ENCODE measurements at regions not wholly inside any gene's neighbourhood (a gene's known extent, or its start where the extent isn't known, plus 50 kb on each side); places are given as distances from the start of the nearest gene placed in this dataset.

GRCh38 chr5:101585366-101585765 is 682.3 kb upstream of the ST8SIA4 start:
- TF ChIP-seq TCF4 (CRISPR knock-in tag; IDR thresholded peaks at IDR 0.05; ENCODE audit: borderline replicate concordance): no peak
- TF ChIP-seq CSDC2 (CRISPR knock-in tag; IDR thresholded peaks at IDR 0.05): no peak
- TF ChIP-seq ZNF70 (CRISPR knock-in tag; IDR thresholded peaks at IDR 0.05): no peak
- no peak for TF ChIP-seq TSHZ2 (CRISPR knock-in tag; IDR thresholded peaks at IDR 0.05)
- TF ChIP-seq TOX (CRISPR knock-in tag; IDR thresholded peaks at IDR 0.05; ENCODE audit: borderline replicate concordance): no peak
- TF ChIP-seq RARB (CRISPR knock-in tag; IDR thresholded peaks at IDR 0.05): no peak
- TF ChIP-seq ISL1 (CRISPR knock-in tag; IDR thresholded peaks at IDR 0.05): no peak
- no peak for TF ChIP-seq ZNF8 (CRISPR knock-in tag; IDR thresholded peaks at IDR 0.05)
- no peak for TF ChIP-seq PPARA (CRISPR knock-in tag; IDR thresholded peaks at IDR 0.05; ENCODE audit: borderline replicate concordance)
- no peak for TF ChIP-seq GLIS3 (CRISPR knock-in tag; IDR thresholded peaks at IDR 0.05)
- TF ChIP-seq ESRRG (CRISPR knock-in tag; IDR thresholded peaks at IDR 0.05): no peak
- no peak for TF ChIP-seq POU6F1 (CRISPR knock-in tag; IDR thresholded peaks at IDR 0.05; ENCODE audit: borderline replicate concordance, low read depth)

GRCh38 chr5:101580591-101580990 is 677.5 kb upstream of the ST8SIA4 start:
- no peak for TF ChIP-seq CSRNP3 (CRISPR knock-in tag; IDR thresholded peaks at IDR 0.05)
- TF ChIP-seq TOX (CRISPR knock-in tag; IDR thresholded peaks at IDR 0.05; ENCODE audit: borderline replicate concordance): no peak
- TF ChIP-seq ZNF565 (CRISPR knock-in tag; conservative IDR thresholded peaks at IDR 0.05; ENCODE audit: low read depth): no peak
- TF ChIP-seq ARNTL (CRISPR knock-in tag; IDR thresholded peaks at IDR 0.05; ENCODE audit: borderline replicate concordance, low read depth): no peak
- no peak for TF ChIP-seq ZNF8 (CRISPR knock-in tag; IDR thresholded peaks at IDR 0.05)
- no peak for TF ChIP-seq ZFP3 (CRISPR knock-in tag; IDR thresholded peaks at IDR 0.05)
- no peak for TF ChIP-seq CSDC2 (CRISPR knock-in tag; IDR thresholded peaks at IDR 0.05)
- TF ChIP-seq ZC3H10 (CRISPR knock-in tag; IDR thresholded peaks at IDR 0.05): no peak
- TF ChIP-seq ESRRG (CRISPR knock-in tag; IDR thresholded peaks at IDR 0.05): no peak
- no peak for TF ChIP-seq POU6F1 (CRISPR knock-in tag; IDR thresholded peaks at IDR 0.05; ENCODE audit: borderline replicate concordance, low read depth)
- TF ChIP-seq TCF4 (CRISPR knock-in tag; IDR thresholded peaks at IDR 0.05; ENCODE audit: borderline replicate concordance): no peak
- TF ChIP-seq GLIS3 (CRISPR knock-in tag; IDR thresholded peaks at IDR 0.05): no peak
- TF ChIP-seq ISL1 (CRISPR knock-in tag; IDR thresholded peaks at IDR 0.05): no peak
- TF ChIP-seq SNAI2 (CRISPR knock-in tag; IDR thresholded peaks at IDR 0.05): no peak
- ATAC-seq: no peak

More at GRCh38 chr5:101585366-101585765, 682.3 kb upstream of the ST8SIA4 start:
- ATAC-seq: no peak

- no peak for TF ChIP-seq BACH2 (CRISPR knock-in tag; IDR thresholded peaks at IDR 0.05; ENCODE audit: borderline replicate concordance)
- TF ChIP-seq PATZ1 (CRISPR knock-in tag; IDR thresholded peaks at IDR 0.05; ENCODE audit: borderline replicate concordance): no peak
- TF ChIP-seq ZNF565 (CRISPR knock-in tag; conservative IDR thresholded peaks at IDR 0.05; ENCODE audit: low read depth): no peak
- TF ChIP-seq TCF4 (CRISPR knock-in tag; IDR thresholded peaks at IDR 0.05; ENCODE audit: borderline replicate concordance): no peak
- no peak for TF ChIP-seq GLIS3 (CRISPR knock-in tag; IDR thresholded peaks at IDR 0.05)
- no peak for TF ChIP-seq RARB (CRISPR knock-in tag; IDR thresholded peaks at IDR 0.05)
- no peak for TF ChIP-seq ZNF8 (CRISPR knock-in tag; IDR thresholded peaks at IDR 0.05)
- TF ChIP-seq ESRRG (CRISPR knock-in tag; IDR thresholded peaks at IDR 0.05): no peak
- ATAC-seq: no peak
Observed at GRCh38 chr5:101574017-101574416, 670.9 kb upstream of the ST8SIA4 start.
